ENCODE measurements at regions not wholly inside any gene's neighbourhood (a gene's known extent, or its start where the extent isn't known, plus 50 kb on each side); places are given as distances from the start of the nearest gene placed in this dataset.

DNA sequence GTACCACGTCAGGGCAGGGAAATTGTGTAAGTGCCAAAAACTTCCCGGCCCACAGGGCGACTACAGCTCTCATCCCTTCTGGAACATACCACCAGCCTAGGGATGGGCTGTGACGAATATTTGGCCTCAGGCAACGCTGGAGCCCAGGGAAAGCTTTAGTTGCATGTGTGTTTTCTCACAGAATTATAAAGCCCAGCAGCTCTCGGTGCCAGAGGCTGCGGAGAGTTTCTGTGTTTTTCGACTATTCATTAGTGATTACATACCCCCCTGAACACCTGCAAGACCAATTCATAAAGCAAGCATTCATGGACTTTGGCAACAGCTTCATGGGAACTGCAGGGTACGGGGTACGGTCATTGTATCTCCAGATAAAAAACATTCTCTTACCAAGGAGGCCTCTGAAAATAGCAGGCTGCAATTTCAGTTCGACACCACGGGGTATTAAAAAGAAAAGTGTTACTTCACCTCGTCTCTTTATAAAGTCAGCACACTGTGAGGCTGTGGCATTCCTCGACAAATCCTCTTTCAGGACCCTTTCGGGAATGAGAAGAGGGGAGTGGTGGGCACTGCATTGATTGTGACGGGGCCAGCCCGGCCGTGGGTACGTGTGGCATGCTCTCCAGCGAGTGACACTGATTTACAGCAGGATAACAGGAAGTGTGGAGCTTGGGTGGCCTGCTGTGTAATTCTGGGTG is 243.6 kb upstream of the SORL1-AS1 start:
- 55 to 56% methylated on average over 20 of the region's 20 CpGs for WGBS, 2 donors
- no peak for TF ChIP-seq POLR2A (IDR thresholded peaks at IDR 0.05)
- TF ChIP-seq, protein P1, sequence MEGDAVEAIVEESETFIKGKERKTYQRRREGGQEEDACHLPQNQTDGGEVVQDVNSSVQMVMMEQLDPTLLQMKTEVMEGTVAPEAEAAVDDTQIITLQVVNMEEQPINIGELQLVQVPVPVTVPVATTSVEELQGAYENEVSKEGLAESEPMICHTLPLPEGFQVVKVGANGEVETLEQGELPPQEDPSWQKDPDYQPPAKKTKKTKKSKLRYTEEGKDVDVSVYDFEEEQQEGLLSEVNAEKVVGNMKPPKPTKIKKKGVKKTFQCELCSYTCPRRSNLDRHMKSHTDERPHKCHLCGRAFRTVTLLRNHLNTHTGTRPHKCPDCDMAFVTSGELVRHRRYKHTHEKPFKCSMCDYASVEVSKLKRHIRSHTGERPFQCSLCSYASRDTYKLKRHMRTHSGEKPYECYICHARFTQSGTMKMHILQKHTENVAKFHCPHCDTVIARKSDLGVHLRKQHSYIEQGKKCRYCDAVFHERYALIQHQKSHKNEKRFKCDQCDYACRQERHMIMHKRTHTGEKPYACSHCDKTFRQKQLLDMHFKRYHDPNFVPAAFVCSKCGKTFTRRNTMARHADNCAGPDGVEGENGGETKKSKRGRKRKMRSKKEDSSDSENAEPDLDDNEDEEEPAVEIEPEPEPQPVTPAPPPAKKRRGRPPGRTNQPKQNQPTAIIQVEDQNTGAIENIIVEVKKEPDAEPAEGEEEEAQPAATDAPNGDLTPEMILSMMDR (IDR thresholded peaks at IDR 0.05) = no peak
- no peak overlapping the region for H3K4me3 ChIP-seq (ENCODE audit: low read depth, poor library complexity, severe bottlenecking)
- DNase-seq (ENCODE audit: low spot score in 2 of 2) = no peak
- intact Hi-C loops (cut with DNase I; ENCODE audit: low total_unique reads) = no loop called here

DNA sequence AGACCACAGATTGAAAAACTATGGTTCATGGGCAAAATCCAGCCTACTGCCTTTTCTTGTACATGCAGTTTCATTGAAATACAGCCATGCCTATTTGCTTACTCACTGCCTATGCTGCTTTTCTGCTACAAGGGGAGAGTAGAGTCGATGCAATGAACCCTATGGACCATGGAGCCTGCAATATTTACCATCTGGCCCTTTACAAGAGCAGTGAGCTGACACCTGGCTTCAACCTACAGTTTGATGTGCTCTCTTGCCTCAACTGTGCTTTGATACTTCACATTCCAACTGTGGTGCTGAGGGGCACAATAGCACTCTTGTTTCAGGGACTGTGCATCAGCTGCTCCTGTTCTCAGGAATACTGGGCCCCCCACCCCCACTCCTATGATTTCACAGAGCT is 239.5 kb upstream of the SORL1-AS1 start:
- TF ChIP-seq POLR2A (IDR thresholded peaks at IDR 0.05) = no peak
- H3K4me3 ChIP-seq (ENCODE audit: low read depth, poor library complexity, severe bottlenecking) = no peak overlapping the region
- WGBS, 2 donors = 65 to 67% methylated on average over 1 of the region's 1 CpG
- intact Hi-C loops (cut with DNase I; ENCODE audit: low total_unique reads) = no loop called here
- no peak for DNase-seq (ENCODE audit: low spot score in 2 of 2)

DNA sequence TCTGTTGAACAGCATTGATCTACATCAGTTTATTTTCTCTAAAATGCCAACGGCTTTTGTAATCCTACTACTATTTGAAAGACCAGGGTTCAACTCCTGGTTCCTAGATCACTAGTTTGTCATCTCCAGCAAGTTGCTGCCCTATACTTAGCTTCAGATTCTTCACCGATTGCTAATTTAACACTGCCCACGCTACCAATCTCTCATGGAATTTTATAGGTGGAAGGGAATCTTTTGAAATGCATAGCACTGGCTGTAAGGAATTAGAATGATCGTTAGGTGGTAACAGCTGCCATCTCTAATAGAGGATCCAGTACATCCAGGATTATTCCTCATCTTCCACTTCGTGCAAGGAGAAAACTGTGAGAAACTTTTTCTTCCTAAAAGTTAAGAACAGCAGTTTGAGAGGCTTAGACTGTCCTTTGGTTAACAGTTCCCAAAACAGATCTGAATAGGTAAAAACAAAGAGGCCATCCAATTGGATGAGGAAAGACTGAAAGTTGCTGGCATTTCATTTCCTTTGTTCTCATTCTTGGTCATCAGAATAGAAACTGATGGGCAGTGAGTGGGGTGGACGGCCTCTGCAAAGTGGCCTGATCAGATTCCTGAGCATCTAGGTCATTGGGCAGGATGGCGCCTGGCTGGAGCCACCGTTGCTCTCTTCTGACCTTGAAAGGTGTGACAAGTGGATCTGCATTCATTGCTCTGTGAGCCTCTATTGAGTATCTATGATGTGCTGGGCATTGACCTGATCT is 236.3 kb upstream of the SORL1-AS1 start:
- no peak overlapping the region for H3K4me3 ChIP-seq (ENCODE audit: low read depth, poor library complexity, severe bottlenecking)
- TF ChIP-seq POLR2A (IDR thresholded peaks at IDR 0.05) = no peak
- TF ChIP-seq, protein P1 (IDR thresholded peaks at IDR 0.05) = no peak
- intact Hi-C loops (cut with DNase I; ENCODE audit: low total_unique reads) = no loop called here
- DNase-seq (ENCODE audit: low spot score in 2 of 2) = no peak
- 85 to 91% methylated on average over 8 of the region's 8 CpGs for WGBS, 2 donors

DNA sequence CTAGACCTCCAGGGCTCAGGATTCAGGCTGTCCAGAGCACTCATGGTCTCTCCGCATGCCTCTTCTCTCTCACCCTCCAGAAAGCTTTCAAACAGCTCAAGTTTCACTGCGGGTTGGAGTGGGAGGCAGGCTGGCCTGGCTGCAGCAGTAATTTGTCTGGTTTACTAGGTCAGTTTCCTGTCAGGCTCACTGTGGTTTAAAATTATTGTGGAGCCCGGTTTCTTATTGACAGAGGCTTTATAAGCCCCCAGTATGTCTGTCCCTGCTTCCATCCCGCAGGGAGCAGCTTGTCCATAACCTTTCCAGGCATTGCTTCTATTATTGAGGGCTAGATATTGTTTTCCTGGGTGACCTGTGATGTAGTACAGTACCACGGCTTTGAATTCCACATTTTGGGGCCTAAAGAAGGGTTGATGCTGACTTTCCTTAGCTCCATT is 235.3 kb upstream of the SORL1-AS1 start:
- no peak for DNase-seq (ENCODE audit: low spot score in 2 of 2)
- intact Hi-C loops (cut with DNase I; ENCODE audit: low total_unique reads) = no loop called here

DNA sequence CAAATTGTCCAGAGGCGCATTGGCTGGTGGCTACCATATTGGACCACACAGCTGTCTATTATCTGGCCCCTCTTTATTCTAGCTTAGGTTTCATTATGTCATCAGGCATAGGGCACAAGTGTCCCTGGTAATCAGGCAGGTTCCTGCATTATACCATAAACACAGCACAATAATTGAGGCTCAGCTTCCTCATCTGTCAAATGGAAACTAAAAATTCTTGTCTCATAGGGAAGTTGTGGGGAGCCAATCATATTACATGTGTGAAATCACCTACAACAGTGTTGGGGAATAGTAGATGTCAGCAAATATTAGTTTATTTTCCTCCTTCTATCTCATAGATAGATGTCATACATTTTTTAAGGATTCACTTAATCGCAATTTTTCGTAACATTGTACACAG is 231.0 kb upstream of the SORL1-AS1 start:
- DNase-seq (ENCODE audit: low spot score in 2 of 2) = no peak
- no peak overlapping the region for H3K4me3 ChIP-seq (ENCODE audit: low read depth, poor library complexity, severe bottlenecking)
- TF ChIP-seq, protein P1 (IDR thresholded peaks at IDR 0.05) = no peak
- TF ChIP-seq POLR2A (IDR thresholded peaks at IDR 0.05) = no peak
- intact Hi-C loops (cut with DNase I; ENCODE audit: low total_unique reads) = no loop called here
- WGBS, 2 donors = 96 to 98% methylated on average over 3 of the region's 3 CpGs

More for the DNA sequence above, 235.3 kb upstream of the SORL1-AS1 start:
- TF ChIP-seq POLR2A (IDR thresholded peaks at IDR 0.05) = no peak
- TF ChIP-seq, protein P1 (IDR thresholded peaks at IDR 0.05) = no peak
- 53 to 66% methylated on average over 5 of the region's 5 CpGs for WGBS, 2 donors
- no peak overlapping the region for H3K4me3 ChIP-seq (ENCODE audit: low read depth, poor library complexity, severe bottlenecking)

All from lower leg skin (tissue), 4 donors.